GM23338 (cell line): ENCODE measurements at regions not wholly inside any gene's neighbourhood (a gene's known extent, or its start where the extent isn't known, plus 50 kb on each side); places are given as distances from the start of the nearest gene placed in this dataset.

ENCODE experiments used
- ATAC-seq: fragments of 200-7000 bp; cut with Tn5 transposase; 3 replicates; pipeline ENCODE4 v1.9.1; 2020
- DNase-seq: peaks from one replicate; pipeline ENCODE4 v3.0.0-alpha.2; 2015; ENCODE audit warnings: low spot score
- H2AFZ ChIP-seq: fragments of 200-600 bp; sonication (generic); 2 replicates; pipeline ENCODE4 v1.8.0; 2016; ENCODE audit warnings: antibody characterized with exemption, mild to moderate bottlenecking, moderate library complexity
- H3F3A ChIP-seq: fragments of 200-600 bp; sonication (generic); replicated peaks from 2 replicates; pipeline ENCODE4 v1.8.0; 2017; ENCODE audit warnings: antibody characterized with exemption, mixed run types, low read depth
- H3K27ac ChIP-seq: fragments of 200-600 bp; sonication (generic); 2 replicates; pipeline ENCODE4 v1.6.1; 2016; ENCODE audit warnings: low read depth
- H3K27me3 ChIP-seq: fragments of 200-600 bp; sonication (generic); 2 replicates; pipeline ENCODE4 v1.8.0; 2016; ENCODE audit warnings: mild to moderate bottlenecking, mixed run types, moderate library complexity; ENCODE audit not compliant: insufficient read depth
- H3K36me3 ChIP-seq: fragments of 200-600 bp; sonication (generic); 2 replicates; pipeline ENCODE4 v1.8.0; 2016; ENCODE audit warnings: mild to moderate bottlenecking; ENCODE audit not compliant: insufficient read depth
- H3K4me1 ChIP-seq: fragments of 200-600 bp; sonication (generic); 2 replicates; pipeline ENCODE4 v1.8.0; 2016; ENCODE audit warnings: mild to moderate bottlenecking, moderate library complexity; ENCODE audit not compliant: insufficient read depth
- H3K4me2 ChIP-seq: fragments of 200-600 bp; sonication (generic); 2 replicates; pipeline ENCODE4 v1.7.1; 2017; ENCODE audit warnings: mixed run types
- H3K4me3 ChIP-seq: fragments of 200-600 bp; sonication (generic); 2 replicates; pipeline ENCODE4 v1.6.1; 2016; ENCODE audit warnings: mixed run types
- H3K79me2 ChIP-seq: fragments of 200-600 bp; sonication (generic); replicated peaks from 2 replicates; pipeline ENCODE4 v1.8.0; 2017; ENCODE audit warnings: mild to moderate bottlenecking; ENCODE audit not compliant: insufficient read depth
- H3K9me2 ChIP-seq: fragments of 200-600 bp; sonication (generic); 2 replicates; pipeline ENCODE4 v1.8.0; 2017; ENCODE audit not compliant: insufficient read depth
- H4K20me1 ChIP-seq: fragments of 200-600 bp; sonication (generic); replicated peaks from 2 replicates; pipeline ENCODE4 v1.8.0; 2017; ENCODE audit warnings: mild to moderate bottlenecking; ENCODE audit not compliant: insufficient read depth
- H3K27ac Mint-ChIP-seq: 2 replicates; pipeline ENCODE4 v1.8.0; 2020; ENCODE audit warnings: inconsistent platforms, mild to moderate bottlenecking, moderate library complexity, mixed read lengths
- H3K27me3 Mint-ChIP-seq: 3 replicates; pipeline ENCODE4 v1.8.0; 2022; ENCODE audit warnings: low read depth, mild to moderate bottlenecking, moderate library complexity, mixed read lengths, inconsistent platforms; ENCODE audit not compliant: insufficient read depth, poor library complexity
- H3K36me3 Mint-ChIP-seq: 3 replicates; pipeline ENCODE4 v1.8.0; 2021; ENCODE audit warnings: low read depth, mild to moderate bottlenecking, inconsistent platforms, moderate library complexity, mixed read lengths
- H3K4me1 Mint-ChIP-seq: 3 replicates; pipeline ENCODE4 v1.8.0; 2020; ENCODE audit warnings: mild to moderate bottlenecking, inconsistent platforms, mixed read lengths
- H3K4me3 Mint-ChIP-seq: 3 replicates; pipeline ENCODE4 v1.8.0; 2021; ENCODE audit warnings: moderate library complexity, mild to moderate bottlenecking, inconsistent platforms, mixed read lengths
- H3K9me3 Mint-ChIP-seq: 3 replicates; pipeline ENCODE4 v1.8.0; 2020; ENCODE audit warnings: moderate library complexity, mild to moderate bottlenecking, inconsistent platforms, mixed read lengths
- EZH2 ChIP-seq: fragments of 200-600 bp; sonication (generic); IDR thresholded peaks from one replicate; pipeline ENCODE4 v1.8.0; 2017; ENCODE audit warnings: antibody characterized with exemption, mild to moderate bottlenecking, low read depth; ENCODE audit not compliant: unreplicated experiment
- EZH2phosphoT487 ChIP-seq: fragments of 200-600 bp; sonication (generic); IDR thresholded peaks from one replicate; pipeline ENCODE4 v1.8.1; 2018; ENCODE audit warnings: antibody characterized with exemption; ENCODE audit not compliant: unreplicated experiment
- NANOG ChIP-seq: IDR thresholded peaks from 2 replicates; pipeline ENCODE4 v1.6.1; 2016; ENCODE audit warnings: antibody characterized with exemption, borderline replicate concordance
- POLR2AphosphoS5 ChIP-seq: IDR thresholded peaks from 2 replicates; pipeline ENCODE4 v1.6.1; 2016; ENCODE audit warnings: antibody characterized with exemption, low read depth
- STAT1 ChIP-seq: IDR thresholded peaks from one replicate; pipeline ENCODE4 v1.6.1; 2016; ENCODE audit warnings: antibody characterized with exemption; ENCODE audit not compliant: unreplicated experiment
- ZNF114 ChIP-seq: fragments of 250-450 bp; sonication (Bioruptor Pico); IDR thresholded peaks from 2 replicates; pipeline ENCODE4 v1.5.0; 2020; ENCODE audit warnings: mild to moderate bottlenecking, moderate library complexity
- ZNF331 ChIP-seq: fragments of 250-450 bp; sonication (Bioruptor Pico); IDR thresholded peaks from 2 replicates; pipeline ENCODE4 v1.5.0; 2020; ENCODE audit warnings: low read depth, mild to moderate bottlenecking, moderate library complexity
- TF ChIP-seq, protein P1 (sequence below): fragments of 250-450 bp; sonication (Bioruptor Pico); IDR thresholded peaks from 2 replicates; pipeline ENCODE4 v1.5.0; 2020; ENCODE audit warnings: mild to moderate bottlenecking, moderate library complexity
- TF ChIP-seq, protein P2 (sequence below), 2 experiments: fragments of 200-600 bp in 1 of 2; sonication (generic) in 1 of 2; conservative IDR thresholded peaks; 2 replicates each; pipeline versions ENCODE4 v1.5.1 to v1.6.1; 2016 to 2017; ENCODE audit warnings: antibody characterized with exemption in 2 of 2, low read depth in 2 of 2, mild to moderate bottlenecking in 2 of 2, moderate library complexity in 1 of 2
- TF ChIP-seq, protein P3 (sequence below): IDR thresholded peaks from one replicate; pipeline ENCODE4 v1.6.1; 2018; ENCODE audit warnings: antibody characterized with exemption; ENCODE audit not compliant: unreplicated experiment

DNA sequence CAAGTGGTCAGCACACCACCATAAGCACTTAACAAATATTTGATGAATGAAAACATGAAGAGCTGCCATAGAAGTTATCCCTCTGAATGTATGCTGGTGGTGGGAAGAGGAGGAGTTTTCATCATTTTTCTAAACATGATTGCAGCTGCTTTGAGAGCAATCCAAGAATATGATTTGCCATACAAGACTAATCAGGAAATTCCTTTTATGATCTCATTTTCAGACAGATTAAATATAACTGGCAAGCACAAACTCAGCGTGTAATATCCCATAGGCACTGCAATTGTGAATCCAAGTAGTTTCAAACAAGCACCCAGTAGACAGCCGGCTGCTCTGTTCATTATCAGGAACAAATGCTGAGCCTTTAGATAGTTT, 505.7 kb upstream of the LUZP2 start:
- no peaks in the 10 kb centered on the region for H3F3A ChIP-seq
- Mint-ChIP-seq H3K27ac (no peak overlapping the region), H3K4me3 (no peak overlapping the region), H3K36me3 (peaks cover 3% of the 10 kb centered on the region; the same call in 1 of the 3 replicates), H3K4me1 (no peaks in the 10 kb centered on the region; the same call in 2 of the 3 replicates), H3K27me3 (no peaks in the 10 kb centered on the region), H3K9me3 (no peaks in the 10 kb centered on the region)
- no peak for TF ChIP-seq STAT1
- TF ChIP-seq EZH2: no peak
- TF ChIP-seq, protein P1, sequence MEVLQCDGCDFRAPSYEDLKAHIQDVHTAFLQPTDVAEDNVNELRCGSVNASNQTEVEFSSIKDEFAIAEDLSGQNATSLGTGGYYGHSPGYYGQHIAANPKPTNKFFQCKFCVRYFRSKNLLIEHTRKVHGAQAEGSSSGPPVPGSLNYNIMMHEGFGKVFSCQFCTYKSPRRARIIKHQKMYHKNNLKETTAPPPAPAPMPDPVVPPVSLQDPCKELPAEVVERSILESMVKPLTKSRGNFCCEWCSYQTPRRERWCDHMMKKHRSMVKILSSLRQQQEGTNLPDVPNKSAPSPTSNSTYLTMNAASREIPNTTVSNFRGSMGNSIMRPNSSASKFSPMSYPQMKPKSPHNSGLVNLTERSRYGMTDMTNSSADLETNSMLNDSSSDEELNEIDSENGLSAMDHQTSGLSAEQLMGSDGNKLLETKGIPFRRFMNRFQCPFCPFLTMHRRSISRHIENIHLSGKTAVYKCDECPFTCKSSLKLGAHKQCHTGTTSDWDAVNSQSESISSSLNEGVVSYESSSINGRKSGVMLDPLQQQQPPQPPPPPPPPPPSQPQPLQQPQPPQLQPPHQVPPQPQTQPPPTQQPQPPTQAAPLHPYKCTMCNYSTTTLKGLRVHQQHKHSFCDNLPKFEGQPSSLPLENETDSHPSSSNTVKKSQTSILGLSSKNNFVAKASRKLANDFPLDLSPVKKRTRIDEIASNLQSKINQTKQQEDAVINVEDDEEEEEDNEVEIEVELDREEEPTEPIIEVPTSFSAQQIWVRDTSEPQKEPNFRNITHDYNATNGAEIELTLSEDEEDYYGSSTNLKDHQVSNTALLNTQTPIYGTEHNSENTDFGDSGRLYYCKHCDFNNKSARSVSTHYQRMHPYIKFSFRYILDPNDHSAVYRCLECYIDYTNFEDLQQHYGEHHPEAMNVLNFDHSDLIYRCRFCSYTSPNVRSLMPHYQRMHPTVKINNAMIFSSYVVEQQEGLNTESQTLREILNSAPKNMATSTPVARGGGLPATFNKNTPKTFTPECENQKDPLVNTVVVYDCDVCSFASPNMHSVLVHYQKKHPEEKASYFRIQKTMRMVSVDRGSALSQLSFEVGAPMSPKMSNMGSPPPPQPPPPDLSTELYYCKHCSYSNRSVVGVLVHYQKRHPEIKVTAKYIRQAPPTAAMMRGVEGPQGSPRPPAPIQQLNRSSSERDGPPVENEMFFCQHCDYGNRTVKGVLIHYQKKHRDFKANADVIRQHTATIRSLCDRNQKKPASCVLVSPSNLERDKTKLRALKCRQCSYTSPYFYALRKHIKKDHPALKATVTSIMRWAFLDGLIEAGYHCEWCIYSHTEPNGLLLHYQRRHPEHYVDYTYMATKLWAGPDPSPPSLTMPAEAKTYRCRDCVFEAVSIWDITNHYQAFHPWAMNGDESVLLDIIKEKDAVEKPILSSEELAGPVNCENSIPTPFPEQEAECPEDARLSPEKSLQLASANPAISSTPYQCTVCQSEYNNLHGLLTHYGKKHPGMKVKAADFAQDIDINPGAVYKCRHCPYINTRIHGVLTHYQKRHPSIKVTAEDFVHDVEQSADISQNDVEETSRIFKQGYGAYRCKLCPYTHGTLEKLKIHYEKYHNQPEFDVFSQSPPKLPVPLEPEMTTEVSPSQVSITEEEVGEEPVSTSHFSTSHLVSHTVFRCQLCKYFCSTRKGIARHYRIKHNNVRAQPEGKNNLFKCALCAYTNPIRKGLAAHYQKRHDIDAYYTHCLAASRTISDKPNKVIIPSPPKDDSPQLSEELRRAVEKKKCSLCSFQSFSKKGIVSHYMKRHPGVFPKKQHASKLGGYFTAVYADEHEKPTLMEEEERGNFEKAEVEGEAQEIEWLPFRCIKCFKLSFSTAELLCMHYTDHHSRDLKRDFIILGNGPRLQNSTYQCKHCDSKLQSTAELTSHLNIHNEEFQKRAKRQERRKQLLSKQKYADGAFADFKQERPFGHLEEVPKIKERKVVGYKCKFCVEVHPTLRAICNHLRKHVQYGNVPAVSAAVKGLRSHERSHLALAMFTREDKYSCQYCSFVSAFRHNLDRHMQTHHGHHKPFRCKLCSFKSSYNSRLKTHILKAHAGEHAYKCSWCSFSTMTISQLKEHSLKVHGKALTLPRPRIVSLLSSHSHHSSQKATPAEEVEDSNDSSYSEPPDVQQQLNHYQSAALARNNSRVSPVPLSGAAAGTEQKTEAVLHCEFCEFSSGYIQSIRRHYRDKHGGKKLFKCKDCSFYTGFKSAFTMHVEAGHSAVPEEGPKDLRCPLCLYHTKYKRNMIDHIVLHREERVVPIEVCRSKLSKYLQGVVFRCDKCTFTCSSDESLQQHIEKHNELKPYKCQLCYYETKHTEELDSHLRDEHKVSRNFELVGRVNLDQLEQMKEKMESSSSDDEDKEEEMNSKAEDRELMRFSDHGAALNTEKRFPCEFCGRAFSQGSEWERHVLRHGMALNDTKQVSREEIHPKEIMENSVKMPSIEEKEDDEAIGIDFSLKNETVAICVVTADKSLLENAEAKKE (CRISPR knock-in tag): no peak
- TF ChIP-seq POLR2AphosphoS5: no peak
- no peak for TF ChIP-seq EZH2phosphoT487
- TF ChIP-seq, protein P2, sequence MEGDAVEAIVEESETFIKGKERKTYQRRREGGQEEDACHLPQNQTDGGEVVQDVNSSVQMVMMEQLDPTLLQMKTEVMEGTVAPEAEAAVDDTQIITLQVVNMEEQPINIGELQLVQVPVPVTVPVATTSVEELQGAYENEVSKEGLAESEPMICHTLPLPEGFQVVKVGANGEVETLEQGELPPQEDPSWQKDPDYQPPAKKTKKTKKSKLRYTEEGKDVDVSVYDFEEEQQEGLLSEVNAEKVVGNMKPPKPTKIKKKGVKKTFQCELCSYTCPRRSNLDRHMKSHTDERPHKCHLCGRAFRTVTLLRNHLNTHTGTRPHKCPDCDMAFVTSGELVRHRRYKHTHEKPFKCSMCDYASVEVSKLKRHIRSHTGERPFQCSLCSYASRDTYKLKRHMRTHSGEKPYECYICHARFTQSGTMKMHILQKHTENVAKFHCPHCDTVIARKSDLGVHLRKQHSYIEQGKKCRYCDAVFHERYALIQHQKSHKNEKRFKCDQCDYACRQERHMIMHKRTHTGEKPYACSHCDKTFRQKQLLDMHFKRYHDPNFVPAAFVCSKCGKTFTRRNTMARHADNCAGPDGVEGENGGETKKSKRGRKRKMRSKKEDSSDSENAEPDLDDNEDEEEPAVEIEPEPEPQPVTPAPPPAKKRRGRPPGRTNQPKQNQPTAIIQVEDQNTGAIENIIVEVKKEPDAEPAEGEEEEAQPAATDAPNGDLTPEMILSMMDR (conservative IDR thresholded peaks at IDR 0.05; ENCODE audit: low read depth in 2 of 2): no peak
- no peak for TF ChIP-seq ZNF114 (CRISPR knock-in tag)
- TF ChIP-seq ZNF331: no peak
- TF ChIP-seq NANOG: no peak
- TF ChIP-seq, protein P3, sequence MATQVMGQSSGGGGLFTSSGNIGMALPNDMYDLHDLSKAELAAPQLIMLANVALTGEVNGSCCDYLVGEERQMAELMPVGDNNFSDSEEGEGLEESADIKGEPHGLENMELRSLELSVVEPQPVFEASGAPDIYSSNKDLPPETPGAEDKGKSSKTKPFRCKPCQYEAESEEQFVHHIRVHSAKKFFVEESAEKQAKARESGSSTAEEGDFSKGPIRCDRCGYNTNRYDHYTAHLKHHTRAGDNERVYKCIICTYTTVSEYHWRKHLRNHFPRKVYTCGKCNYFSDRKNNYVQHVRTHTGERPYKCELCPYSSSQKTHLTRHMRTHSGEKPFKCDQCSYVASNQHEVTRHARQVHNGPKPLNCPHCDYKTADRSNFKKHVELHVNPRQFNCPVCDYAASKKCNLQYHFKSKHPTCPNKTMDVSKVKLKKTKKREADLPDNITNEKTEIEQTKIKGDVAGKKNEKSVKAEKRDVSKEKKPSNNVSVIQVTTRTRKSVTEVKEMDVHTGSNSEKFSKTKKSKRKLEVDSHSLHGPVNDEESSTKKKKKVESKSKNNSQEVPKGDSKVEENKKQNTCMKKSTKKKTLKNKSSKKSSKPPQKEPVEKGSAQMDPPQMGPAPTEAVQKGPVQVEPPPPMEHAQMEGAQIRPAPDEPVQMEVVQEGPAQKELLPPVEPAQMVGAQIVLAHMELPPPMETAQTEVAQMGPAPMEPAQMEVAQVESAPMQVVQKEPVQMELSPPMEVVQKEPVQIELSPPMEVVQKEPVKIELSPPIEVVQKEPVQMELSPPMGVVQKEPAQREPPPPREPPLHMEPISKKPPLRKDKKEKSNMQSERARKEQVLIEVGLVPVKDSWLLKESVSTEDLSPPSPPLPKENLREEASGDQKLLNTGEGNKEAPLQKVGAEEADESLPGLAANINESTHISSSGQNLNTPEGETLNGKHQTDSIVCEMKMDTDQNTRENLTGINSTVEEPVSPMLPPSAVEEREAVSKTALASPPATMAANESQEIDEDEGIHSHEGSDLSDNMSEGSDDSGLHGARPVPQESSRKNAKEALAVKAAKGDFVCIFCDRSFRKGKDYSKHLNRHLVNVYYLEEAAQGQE: no peak
- no peaks in the 10 kb centered on the region for H3K79me2 ChIP-seq
- no peaks in the 10 kb centered on the region for H3K9me2 ChIP-seq
- no peak overlapping the region for H2AFZ ChIP-seq
- H3K27ac ChIP-seq: no peak overlapping the region
- no peaks in the 10 kb centered on the region for H3K36me3 ChIP-seq
- ATAC-seq: no peak
- H3K27me3 ChIP-seq: no peaks in the 10 kb centered on the region
- H3K4me1 ChIP-seq: no peaks in the 10 kb centered on the region
- no peaks in the 10 kb centered on the region for H4K20me1 ChIP-seq
- H3K4me3 ChIP-seq: no peak overlapping the region
- no peak for DNase-seq
- H3K4me2 ChIP-seq: no peak overlapping the region
